ENCODE measurements at regions not wholly inside any gene's neighbourhood (a gene's known extent, or its start where the extent isn't known, plus 50 kb on each side); places are given as distances from the start of the nearest gene placed in this dataset.

DNA sequence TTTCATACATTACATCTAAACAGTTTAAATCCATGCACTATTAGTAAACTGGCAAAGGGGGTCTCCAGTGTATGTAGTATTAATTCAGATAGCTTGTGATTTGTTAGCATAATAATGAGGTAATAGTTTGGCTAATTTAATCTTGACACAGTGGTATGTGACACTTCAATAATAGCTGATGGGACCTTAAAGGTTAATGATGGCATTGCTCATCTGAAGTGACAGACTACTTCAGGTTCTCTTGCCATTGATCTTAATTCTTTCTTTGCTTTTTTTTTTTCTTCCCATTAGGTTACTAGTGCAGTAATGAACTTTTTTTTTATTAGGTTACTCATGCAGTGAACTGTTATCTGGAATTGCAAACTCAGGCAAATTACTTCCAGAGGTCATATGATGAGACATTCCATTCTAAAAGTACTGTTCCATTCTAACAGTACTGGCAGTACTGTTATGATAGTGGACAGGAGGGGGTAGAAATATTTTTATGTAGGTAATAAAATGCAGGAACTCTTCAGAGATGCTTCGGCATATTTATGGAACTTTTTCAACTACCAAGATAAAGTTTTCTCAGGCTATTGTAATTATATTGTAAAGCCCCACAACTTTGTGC, 911.3 kb upstream of the LCORL start:
- ATAC-seq: no peak

GRCh38 chr4:18931643-18932377, 910.3 kb upstream of the LCORL start:
- no peaks in the 10 kb centered on the region for H3K79me2 ChIP-seq (ENCODE audit: control insufficient read depth, insufficient read depth, low read length)
- no peak for DNase-seq (ENCODE audit: low read depth, low spot score)
- intact Hi-C loops (cut with micrococcal nuclease; ENCODE audit: unreplicated experiment) (no loop called here), in situ Hi-C loops (cut with MboI) (no loop called here)
- H3K4me3 ChIP-seq: no peak overlapping the region
- ChIA-PET POLR2A (no interaction called here), RAD21 (ENCODE audit: unreplicated experiment) (interaction anchor here (0.6 kb wide), 1 partner anchor 40 kb away, joined by 3 read pairs; no protein-coding TSS in a partner anchor), CTCF (interaction anchor here (0.6 to 1.6 kb wide), 2 partner anchors 67 to 107 kb away, joined by 3 read pairs; no protein-coding TSS in a partner anchor), SMC1A (ENCODE audit: uncharacterized antibody, unreplicated experiment) (no interaction called here)
- H3K9ac ChIP-seq (ENCODE audit: control insufficient read depth, insufficient read depth, low read length): no peak overlapping the region
- FAIRE-seq: no peak
- no peaks in the 10 kb centered on the region for H3K27me3 ChIP-seq (replicated peaks in 1 of 2; ENCODE audit: control insufficient read depth in 2 of 2, insufficient read depth in 2 of 2, low read length in 1 of 2)
- WGBS (ENCODE audit: insufficient coverage, insufficient replicate concordance, low lambda C conversion rate, missing lambda C conversion rate): 21% methylated on average over 1 of the region's 1 CpG
- H3K9me3 ChIP-seq (replicated peaks; ENCODE audit: control insufficient read depth, insufficient read depth, low read length): no peaks in the 10 kb centered on the region
- no peak for ATAC-seq
- no peaks in the 10 kb centered on the region for H4K20me1 ChIP-seq (ENCODE audit: control insufficient read depth, insufficient read depth)
- no peaks in the 10 kb centered on the region for H3K4me1 ChIP-seq (ENCODE audit: control insufficient read depth, insufficient read depth, low read length)
- no peak overlapping the region for H2AFZ ChIP-seq (ENCODE audit: control insufficient read depth, low read depth, low read length)
- no TSS peak for BruUV-seq (replicated peaks)
- H3K27ac ChIP-seq (ENCODE audit: control insufficient read depth, insufficient read depth): no peak overlapping the region
- H3K36me3 ChIP-seq (ENCODE audit: control insufficient read depth in 2 of 2, insufficient read depth in 2 of 2, low read length in 1 of 2): no peaks in the 10 kb centered on the region
- H3K4me2 ChIP-seq (ENCODE audit: control insufficient read depth, insufficient read depth): no peak overlapping the region
- TF ChIP-seq SPI1 (IDR thresholded peaks at IDR 0.05; ENCODE audit: borderline replicate concordance, insufficient read depth, low read depth, low read length): no peak
- no peak for TF ChIP-seq IKZF1 (conservative IDR thresholded peaks at IDR 0.05)
- no peak for TF ChIP-seq PRDM15 (CRISPR knock-in tag; IDR thresholded peaks at IDR 0.05)
- no peak for TF ChIP-seq SMARCA5 (IDR thresholded peaks at IDR 0.05)
- no peak for TF ChIP-seq EP300 (IDR thresholded peaks at IDR 0.05; ENCODE audit: borderline replicate concordance in 1 of 2, control insufficient read depth in 1 of 2, low read depth in 2 of 2, low read length in 2 of 2)
- TF ChIP-seq KDM1A (IDR thresholded peaks at IDR 0.05; ENCODE audit: borderline replicate concordance): no peak
- TF ChIP-seq NFXL1 (IDR thresholded peaks at IDR 0.05; ENCODE audit: borderline replicate concordance): no peak
- TF ChIP-seq FOS (IDR thresholded peaks at IDR 0.05; ENCODE audit: borderline replicate concordance, extremely low read depth, insufficient read length): no peak

More for the DNA sequence above, 911.3 kb upstream of the LCORL start:
- ChIA-PET RAD21 (ENCODE audit: unreplicated experiment) (interaction anchor here (0.6 kb wide), 1 partner anchor 39 kb away, joined by 3 read pairs; no protein-coding TSS in a partner anchor), SMC1A (ENCODE audit: uncharacterized antibody, unreplicated experiment) (no interaction called here), CTCF (interaction anchor here (0.6 to 1.6 kb wide), 2 partner anchors 70 to 106 kb away, joined by 3 read pairs; no protein-coding TSS in a partner anchor), POLR2A (no interaction called here)
- Histone ChIP-seq H2AFZ (ENCODE audit: control insufficient read depth, low read depth, low read length) (no peak overlapping the region), H3K27me3 (replicated peaks in 1 of 2; ENCODE audit: control insufficient read depth in 2 of 2, insufficient read depth in 2 of 2, low read length in 1 of 2) (no peaks in the 10 kb centered on the region), H3K4me3 (no peak overlapping the region), H3K9ac (ENCODE audit: control insufficient read depth, insufficient read depth, low read length) (no peak overlapping the region), H4K20me1 (ENCODE audit: control insufficient read depth, insufficient read depth) (no peaks in the 10 kb centered on the region), H3K79me2 (ENCODE audit: control insufficient read depth, insufficient read depth, low read length) (no peaks in the 10 kb centered on the region), H3K9me3 (replicated peaks; ENCODE audit: control insufficient read depth, insufficient read depth, low read length) (no peaks in the 10 kb centered on the region), H3K4me1 (ENCODE audit: control insufficient read depth, insufficient read depth, low read length) (no peaks in the 10 kb centered on the region), H3K4me2 (ENCODE audit: control insufficient read depth, insufficient read depth) (no peak overlapping the region), H3K36me3 (ENCODE audit: control insufficient read depth in 2 of 2, insufficient read depth in 2 of 2, low read length in 1 of 2) (no peaks in the 10 kb centered on the region), H3K27ac (ENCODE audit: control insufficient read depth, insufficient read depth) (no peak overlapping the region)
- TF ChIP-seq RFX5 (IDR thresholded peaks at IDR 0.05; ENCODE audit: low read depth, low read length) (no peak), HCFC1 (IDR thresholded peaks at IDR 0.05; ENCODE audit: low read length) (no peak)
- no TSS peak for BruUV-seq (replicated peaks)
- intact Hi-C loops (cut with micrococcal nuclease; ENCODE audit: unreplicated experiment) (no loop called here), in situ Hi-C loops (cut with MboI) (no loop called here)
- DNase-seq (ENCODE audit: low read depth, low spot score) (no peak), FAIRE-seq (no peak)
- WGBS (ENCODE audit: insufficient coverage, insufficient replicate concordance, low lambda C conversion rate, missing lambda C conversion rate): 23% methylated on average over 1 of the region's 1 CpG

All from GM12878 (cell line).